ENCODE measurements at regions not wholly inside any gene's neighbourhood (a gene's known extent, or its start where the extent isn't known, plus 50 kb on each side); places are given as distances from the start of the nearest gene placed in this dataset.
"Not testable (repeated sequence)": the region's sequence is repeated elsewhere in the genome, so short reads cannot be mapped to it uniquely, and the experiment has no call there.

DNA sequence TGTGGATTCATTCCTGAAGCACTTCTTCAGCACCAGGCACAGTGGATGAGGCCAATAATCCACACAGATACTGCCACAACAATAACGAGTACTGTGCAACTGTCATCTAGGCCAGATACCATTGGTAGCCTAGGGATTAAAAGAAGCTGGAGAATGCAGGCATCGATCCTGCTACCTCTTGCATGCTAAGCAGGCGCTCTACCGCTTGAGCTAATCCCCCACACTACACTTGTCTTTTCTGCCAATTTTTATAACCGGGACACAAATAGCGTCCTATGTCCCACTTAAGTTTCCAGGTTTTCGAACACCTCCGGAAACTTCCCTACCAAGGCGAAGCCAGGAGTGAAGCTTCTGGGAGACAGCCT is 475.9 kb downstream of the PRIM2 start:
- DNase-seq; H3K4me3 ChIP-seq; H3K27ac ChIP-seq (ENCODE audit: low read depth in 1 of 2, low read length in 1 of 2); H3K9me3 ChIP-seq (ENCODE audit: control insufficient read depth in 4 of 4, insufficient read depth in 3 of 4, low read length in 3 of 4); ATAC-seq (ENCODE audit: insufficient read depth, low FRiP score); H3K9ac ChIP-seq (ENCODE audit: insufficient read depth in 1 of 2, low read length in 2 of 2); H3K36me3 ChIP-seq (ENCODE audit: control insufficient read depth in 4 of 4, insufficient read depth in 4 of 4, low read length in 4 of 4); H3K4me1 ChIP-seq (ENCODE audit: control insufficient read depth in 5 of 5, insufficient read depth in 5 of 5, low read length in 5 of 5): not testable (repeated sequence)
- 6 to 10% methylated on average over 9 of the region's 9 CpGs for WGBS, 2 donors
- peaks cover 0 to 23% (median 11%) of the 10 kb centered on the region in 3 donors for H3K27me3 ChIP-seq (ENCODE audit: control insufficient read depth in 3 of 3, insufficient read depth in 3 of 3, low read length in 2 of 3)

DNA sequence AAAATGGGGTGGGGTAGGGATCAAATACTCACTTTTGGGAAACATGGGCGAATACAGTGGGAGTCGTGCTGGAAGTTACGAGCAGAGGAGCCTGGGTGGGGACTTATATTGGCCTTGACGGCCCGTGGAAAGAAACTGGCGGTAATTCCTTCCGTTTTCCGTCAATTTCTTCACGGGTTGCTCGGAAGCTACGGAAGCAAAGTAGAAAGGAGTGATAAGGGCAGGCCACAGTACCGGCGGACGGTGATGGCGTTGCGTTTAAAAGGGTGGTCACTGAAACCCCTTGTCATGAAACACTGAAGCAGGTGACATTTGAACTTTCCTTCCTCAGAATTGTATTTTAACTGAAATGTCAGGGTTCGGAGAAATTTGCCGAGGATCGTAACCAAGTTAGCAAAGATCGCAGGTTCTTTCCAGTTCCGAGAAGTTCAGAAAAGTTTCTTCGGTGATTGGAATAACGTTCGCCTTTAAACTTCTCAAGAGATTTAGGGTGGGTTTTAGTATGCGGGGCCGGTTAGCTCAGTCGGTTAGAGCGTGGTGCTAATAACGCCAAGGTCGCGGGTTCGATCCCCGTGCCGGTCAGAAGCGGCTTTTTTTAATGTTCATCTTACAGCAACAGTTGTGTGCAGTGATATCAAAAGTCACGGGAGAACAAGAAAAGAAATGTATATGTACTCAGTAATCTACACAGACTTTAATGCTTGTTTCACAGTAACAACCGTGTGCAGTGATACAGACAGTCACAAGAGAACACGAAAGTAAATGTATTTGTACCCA is 482.5 kb downstream of the PRIM2 start:
- DNase-seq = peak; percentile 31 to 45 (median 40)
- H3K9ac ChIP-seq (ENCODE audit: insufficient read depth in 1 of 2, low read length in 2 of 2); H3K4me1 ChIP-seq (ENCODE audit: control insufficient read depth in 5 of 5, insufficient read depth in 5 of 5, low read length in 5 of 5); H3K27ac ChIP-seq (ENCODE audit: low read depth in 1 of 2, low read length in 1 of 2); ATAC-seq (ENCODE audit: insufficient read depth, low FRiP score); H3K36me3 ChIP-seq (ENCODE audit: control insufficient read depth in 4 of 4, insufficient read depth in 4 of 4, low read length in 4 of 4); H3K4me3 ChIP-seq: not testable (repeated sequence)
- H3K9me3 ChIP-seq (ENCODE audit: control insufficient read depth in 4 of 4, insufficient read depth in 3 of 4, low read length in 3 of 4) = peaks cover 0 to 10% (median 0%) of the 10 kb centered on the region in 4 donors
- H3K27me3 ChIP-seq (ENCODE audit: control insufficient read depth in 3 of 3, insufficient read depth in 3 of 3, low read length in 2 of 3) = peaks cover 0 to 27% (median 19%) of the 10 kb centered on the region in 3 donors
- 3 to 6% methylated on average over 37 to 38 of the region's 38 CpGs for WGBS, 2 donors

DNA sequence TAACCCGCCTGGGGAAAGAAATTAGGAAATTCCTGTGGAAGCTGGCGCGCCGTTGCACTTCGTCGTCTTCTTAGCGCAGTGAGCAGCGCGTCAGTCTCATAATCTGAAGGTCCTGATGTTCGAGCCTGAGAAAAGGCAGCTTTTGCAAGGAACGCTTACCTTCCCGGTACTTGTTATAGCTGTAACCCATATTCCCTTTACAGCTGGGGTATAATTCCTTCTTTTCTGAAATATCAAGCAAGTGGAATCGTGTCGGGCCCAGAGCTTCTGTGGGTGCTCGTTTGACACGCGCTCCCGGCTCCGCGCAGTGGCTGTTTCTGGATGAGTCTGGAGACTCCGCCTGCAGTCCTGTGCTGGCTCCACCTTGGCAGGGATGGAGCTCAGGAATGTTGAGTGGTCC is 491.2 kb downstream of the PRIM2 start:
- not testable (repeated sequence) for H3K4me1 ChIP-seq (ENCODE audit: control insufficient read depth in 5 of 5, insufficient read depth in 5 of 5, low read length in 5 of 5); H3K4me3 ChIP-seq; ATAC-seq (ENCODE audit: insufficient read depth, low FRiP score); H3K36me3 ChIP-seq (ENCODE audit: control insufficient read depth in 4 of 4, insufficient read depth in 4 of 4, low read length in 4 of 4); H3K27ac ChIP-seq (ENCODE audit: low read depth in 1 of 2, low read length in 1 of 2); H3K9me3 ChIP-seq (ENCODE audit: control insufficient read depth in 4 of 4, insufficient read depth in 3 of 4, low read length in 3 of 4); H3K9ac ChIP-seq (ENCODE audit: insufficient read depth in 1 of 2, low read length in 2 of 2)
- 6 to 8% methylated on average over 21 of the region's 21 CpGs for WGBS, 2 donors
- peak in 1 of 3 donors; percentile 7 for DNase-seq
- H3K27me3 ChIP-seq (ENCODE audit: control insufficient read depth in 3 of 3, insufficient read depth in 3 of 3, low read length in 2 of 3) = peaks cover 0 to 26% (median 21%) of the 10 kb centered on the region in 3 donors

DNA sequence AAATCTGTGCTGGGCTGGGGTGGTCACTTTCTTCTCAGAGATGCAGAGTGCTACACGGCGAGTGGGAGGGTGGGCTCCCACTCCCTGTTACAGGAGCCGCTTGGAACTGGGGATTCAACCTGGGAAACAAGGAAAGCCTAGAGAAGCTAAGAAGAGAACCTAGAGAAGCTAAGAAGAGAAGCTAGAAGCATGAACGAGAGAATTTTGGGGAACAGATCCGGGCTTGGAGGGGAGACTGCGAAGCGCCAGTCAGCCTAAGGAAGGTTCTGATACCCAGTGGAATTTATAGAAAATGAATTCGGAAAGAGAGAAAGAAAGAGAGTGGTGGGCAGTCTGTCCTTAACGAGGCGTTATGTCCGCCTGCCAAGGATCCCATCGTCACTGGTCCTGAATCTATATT is 492.0 kb downstream of the PRIM2 start:
- H3K27me3 ChIP-seq (ENCODE audit: control insufficient read depth in 3 of 3, insufficient read depth in 3 of 3, low read length in 2 of 3) = peaks cover 0 to 32% (median 19%) of the 10 kb centered on the region in 3 donors
- ATAC-seq (ENCODE audit: insufficient read depth, low FRiP score) = not testable (repeated sequence)

DNA sequence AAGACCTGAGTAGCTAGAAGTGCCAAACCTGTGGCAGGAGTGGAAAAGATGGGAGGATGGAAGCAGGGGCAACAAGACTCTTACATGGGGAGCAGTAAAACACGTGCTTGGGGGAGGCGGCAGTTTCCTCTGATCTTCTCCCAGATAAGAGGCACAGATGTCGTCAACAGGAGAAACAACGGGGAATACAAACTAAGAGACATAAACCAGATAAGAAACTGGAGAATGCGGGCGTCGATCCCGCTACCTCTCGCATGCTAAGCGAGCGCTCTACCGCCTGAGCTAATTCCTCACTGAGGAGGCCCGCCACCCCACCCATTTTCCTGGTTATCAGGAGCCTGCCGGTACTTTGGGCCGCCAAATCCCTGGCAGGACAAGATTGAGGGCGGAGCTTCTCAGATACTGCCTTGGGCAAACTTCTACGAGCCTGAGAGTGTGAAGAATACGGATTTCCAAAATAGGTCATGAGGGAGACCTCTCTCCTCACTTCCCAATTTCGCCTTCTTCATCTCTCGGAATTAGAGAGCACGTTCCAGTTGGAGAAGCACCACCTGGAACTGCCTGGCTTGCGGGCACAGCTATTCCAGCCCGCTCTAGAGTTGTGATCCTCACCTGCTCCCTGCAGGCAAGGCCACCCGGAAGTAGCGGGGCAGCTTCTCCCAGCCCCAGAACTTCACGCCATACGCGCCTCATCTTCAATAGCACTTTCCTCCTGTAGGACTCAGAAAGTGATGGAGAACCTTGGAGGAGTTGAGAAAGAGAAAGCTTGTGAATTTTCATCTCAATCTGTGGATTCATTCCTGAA is 496.0 kb downstream of the PRIM2 start:
- H3K27me3 ChIP-seq (ENCODE audit: control insufficient read depth in 3 of 3, insufficient read depth in 3 of 3, low read length in 2 of 3) = peaks cover 0 to 34% (median 17%) of the 10 kb centered on the region in 3 donors
- H3K4me1 ChIP-seq (ENCODE audit: control insufficient read depth in 5 of 5, insufficient read depth in 5 of 5, low read length in 5 of 5); DNase-seq; H3K9ac ChIP-seq (ENCODE audit: insufficient read depth in 1 of 2, low read length in 2 of 2); H3K36me3 ChIP-seq (ENCODE audit: control insufficient read depth in 4 of 4, insufficient read depth in 4 of 4, low read length in 4 of 4); H3K9me3 ChIP-seq (ENCODE audit: control insufficient read depth in 4 of 4, insufficient read depth in 3 of 4, low read length in 3 of 4); H3K27ac ChIP-seq (ENCODE audit: low read depth in 1 of 2, low read length in 1 of 2); ATAC-seq (ENCODE audit: insufficient read depth, low FRiP score); H3K4me3 ChIP-seq: not testable (repeated sequence)
- WGBS, 2 donors = 8 to 9% methylated on average over 28 of the region's 28 CpGs

More for the DNA sequence above, 492.0 kb downstream of the PRIM2 start:
- not testable (repeated sequence) for H3K36me3 ChIP-seq (ENCODE audit: control insufficient read depth in 4 of 4, insufficient read depth in 4 of 4, low read length in 4 of 4); H3K9ac ChIP-seq (ENCODE audit: insufficient read depth in 1 of 2, low read length in 2 of 2); H3K9me3 ChIP-seq (ENCODE audit: control insufficient read depth in 4 of 4, insufficient read depth in 3 of 4, low read length in 3 of 4); DNase-seq; H3K4me3 ChIP-seq; H3K4me1 ChIP-seq (ENCODE audit: control insufficient read depth in 5 of 5, insufficient read depth in 5 of 5, low read length in 5 of 5); H3K27ac ChIP-seq (ENCODE audit: low read depth in 1 of 2, low read length in 1 of 2)
- WGBS, 2 donors = 14 to 16% methylated on average over 10 to 12 of the region's 12 CpGs

DNA sequence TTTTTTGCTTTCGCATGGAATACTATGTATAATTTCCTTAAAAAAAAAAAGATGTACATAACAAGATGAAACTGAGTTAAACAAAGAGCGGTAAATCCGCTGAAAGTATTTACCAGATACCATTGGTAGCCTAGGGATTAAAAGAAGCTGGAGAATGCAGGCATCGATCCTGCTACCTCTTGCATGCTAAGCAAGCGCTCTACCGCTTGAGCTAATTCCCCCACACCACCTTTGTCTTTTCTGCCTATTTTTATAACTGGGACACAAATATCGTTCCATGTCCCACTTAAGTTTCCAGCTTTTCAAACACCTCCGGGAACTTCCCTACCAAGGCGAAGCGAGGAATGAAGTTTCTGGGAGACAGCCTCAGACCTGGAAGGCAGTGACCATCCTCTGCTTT is 498.4 kb downstream of the PRIM2 start:
- 13% methylated on average over 8 to 10 of the region's 10 CpGs for WGBS, 2 donors
- not testable (repeated sequence) for H3K27ac ChIP-seq (ENCODE audit: low read depth in 1 of 2, low read length in 1 of 2); DNase-seq; ATAC-seq (ENCODE audit: insufficient read depth, low FRiP score); H3K9me3 ChIP-seq (ENCODE audit: control insufficient read depth in 4 of 4, insufficient read depth in 3 of 4, low read length in 3 of 4); H3K36me3 ChIP-seq (ENCODE audit: control insufficient read depth in 4 of 4, insufficient read depth in 4 of 4, low read length in 4 of 4); H3K4me3 ChIP-seq; H3K9ac ChIP-seq (ENCODE audit: insufficient read depth in 1 of 2, low read length in 2 of 2); H3K4me1 ChIP-seq (ENCODE audit: control insufficient read depth in 5 of 5, insufficient read depth in 5 of 5, low read length in 5 of 5)
- H3K27me3 ChIP-seq (ENCODE audit: control insufficient read depth in 3 of 3, insufficient read depth in 3 of 3, low read length in 2 of 3) = peaks cover 0 to 25% (median 13%) of the 10 kb centered on the region in 3 donors

DNA sequence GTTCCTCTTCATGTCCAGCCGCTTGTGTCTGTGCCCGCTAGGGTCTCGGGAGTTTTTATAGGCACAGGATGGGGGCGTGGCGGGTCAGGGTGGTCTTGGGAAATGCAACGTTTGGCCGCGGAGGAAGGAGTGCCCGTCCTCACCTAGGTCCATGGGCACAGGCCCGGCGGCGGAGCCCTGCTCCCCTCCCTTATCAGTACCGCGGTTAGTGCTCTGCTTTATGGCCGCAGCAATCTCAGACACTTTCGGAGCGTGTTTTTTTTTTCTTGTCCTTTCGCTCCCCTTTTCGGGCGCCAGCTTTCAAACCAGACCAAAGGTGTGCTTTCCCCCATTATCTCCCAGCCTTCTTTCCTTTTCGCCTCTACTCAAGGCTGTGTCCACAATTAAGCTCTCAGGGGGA is 503.9 kb downstream of the PRIM2 start:
- not testable (repeated sequence) for ATAC-seq (ENCODE audit: insufficient read depth, low FRiP score); H3K9me3 ChIP-seq (ENCODE audit: control insufficient read depth in 4 of 4, insufficient read depth in 3 of 4, low read length in 3 of 4); DNase-seq; H3K4me3 ChIP-seq; H3K27ac ChIP-seq (ENCODE audit: low read depth in 1 of 2, low read length in 1 of 2); H3K9ac ChIP-seq (ENCODE audit: insufficient read depth in 1 of 2, low read length in 2 of 2); H3K36me3 ChIP-seq (ENCODE audit: control insufficient read depth in 4 of 4, insufficient read depth in 4 of 4, low read length in 4 of 4); H3K4me1 ChIP-seq (ENCODE audit: control insufficient read depth in 5 of 5, insufficient read depth in 5 of 5, low read length in 5 of 5)
- H3K27me3 ChIP-seq (ENCODE audit: control insufficient read depth in 3 of 3, insufficient read depth in 3 of 3, low read length in 2 of 3) = peaks cover 0 to 15% (median 9%) of the 10 kb centered on the region in 3 donors
- 2% methylated on average over 8 of the region's 21 CpGs for WGBS, 2 donors

DNA sequence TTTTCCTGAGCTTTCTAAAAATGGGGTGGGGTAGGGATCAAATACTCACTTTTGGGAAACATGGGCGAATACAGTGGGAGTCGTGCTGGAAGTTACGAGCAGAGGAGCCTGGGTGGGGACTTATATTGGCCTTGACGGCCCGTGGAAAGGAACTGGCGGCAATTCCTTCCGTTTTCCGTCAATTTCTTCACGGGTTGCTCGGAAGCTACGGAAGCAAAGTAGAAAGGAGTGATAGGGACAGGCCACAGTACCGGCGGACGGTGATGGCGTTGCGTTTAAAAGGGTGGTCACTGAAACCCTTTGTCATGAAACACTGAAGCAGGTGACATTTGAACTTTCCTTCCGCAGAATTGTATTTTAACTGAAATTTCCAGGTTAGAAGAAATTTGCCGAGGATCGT is 505.0 kb downstream of the PRIM2 start:
- not testable (repeated sequence) for H3K4me3 ChIP-seq; H3K36me3 ChIP-seq (ENCODE audit: control insufficient read depth in 4 of 4, insufficient read depth in 4 of 4, low read length in 4 of 4); H3K27ac ChIP-seq (ENCODE audit: low read depth in 1 of 2, low read length in 1 of 2); H3K4me1 ChIP-seq (ENCODE audit: control insufficient read depth in 5 of 5, insufficient read depth in 5 of 5, low read length in 5 of 5); DNase-seq; H3K9me3 ChIP-seq (ENCODE audit: control insufficient read depth in 4 of 4, insufficient read depth in 3 of 4, low read length in 3 of 4); ATAC-seq (ENCODE audit: insufficient read depth, low FRiP score); H3K9ac ChIP-seq (ENCODE audit: insufficient read depth in 1 of 2, low read length in 2 of 2)
- WGBS, 2 donors = 3 to 6% methylated on average over 18 to 19 of the region's 19 CpGs
- peaks cover 0 to 11% (median 9%) of the 10 kb centered on the region in 3 donors for H3K27me3 ChIP-seq (ENCODE audit: control insufficient read depth in 3 of 3, insufficient read depth in 3 of 3, low read length in 2 of 3)
